Ovary (tissue), 3 donors: ENCODE measurements at regions not wholly inside any gene's neighbourhood (a gene's known extent, or its start where the extent isn't known, plus 50 kb on each side); places are given as distances from the start of the nearest gene placed in this dataset.

ENCODE experiments used
- CTCF ChIP-seq, 3 donors: fragments of 450-650 bp in 2 of 3; fragments of 200-600 bp in 1 of 3; IDR thresholded peaks; one replicate each; pipeline versions ENCODE4 v1.5.1 to v1.8.0; 2016 to 2022; ENCODE audit warnings: antibody characterized with exemption in 3 of 3, mild to moderate bottlenecking in 1 of 3
- EP300 ChIP-seq: sonication (generic); formaldehyde crosslinking; IDR thresholded peaks from one replicate; pipeline ENCODE4 v1.6.1; 2017; ENCODE audit warnings: antibody characterized with exemption
- POLR2A ChIP-seq: fragments of 450-650 bp; IDR thresholded peaks from one replicate; pipeline ENCODE4 v1.6.1; 2017; ENCODE audit warnings: antibody characterized with exemption, mild to moderate bottlenecking, moderate library complexity
- donor health status: DM: no; HTN: no; CAD: no.

GRCh38 chr16:85513180-85513579, 99.9 kb upstream of the GSE1 start:
- TF ChIP-seq CTCF (IDR thresholded peaks at IDR 0.05), result no peak
- no peak for TF ChIP-seq POLR2A
- no peak for TF ChIP-seq EP300
